K562 (cell line): ENCODE measurements at regions not wholly inside any gene's neighbourhood (a gene's known extent, or its start where the extent isn't known, plus 50 kb on each side); places are given as distances from the start of the nearest gene placed in this dataset.

ENCODE experiments used
- ATAC-seq: fragments of 200-7000 bp; cut with Tn5 transposase; 3 replicates; pipeline ENCODE4 v1.9.1; 2020; ENCODE audit warnings: moderate library complexity
- BruUV-seq: library from RNA; stranded (reverse); fragments of 400-500 nt; replicated peaks from 2 replicates; lab custom pipeline; 2021; lab: Mats Ljungman, UMichigan
- CTCF ChIA-PET: fragments of 300-600 bp; formaldehyde crosslinking; extraction: SDS; loops from one replicate; lab custom pipeline; 2021; ENCODE audit warnings: low intra/inter-chr PET ratio; lab: Yijun Ruan, JAX
- POLR2A ChIA-PET: fragments of 300-600, 350-650 bp; sonication (Branson Sonifier 250); formaldehyde crosslinking; extraction: SDS; loops from one replicate; lab custom pipeline; 2021; ENCODE audit warnings: antibody characterized with exemption, inconsistent platforms; lab: Yijun Ruan, JAX
- DNase-seq, 4 experiments: peaks; one replicate each; pipeline versions ENCODE4 v3.0.0 to v3.0.0-alpha.2; 2011 to 2018; ENCODE audit warnings: low spot score in 3 of 4, mixed read lengths in 3 of 4; ENCODE audit errors: extremely low read depth in 1 of 4
- FAIRE-seq: peaks from 2 replicates; lab custom pipeline; 2011; peaks lifted over from hg19 to GRCh38; lab: Jason Lieb, UNC
- H2AFZ ChIP-seq: 2 replicates; pipeline ENCODE4 v1.6.0; 2011; ENCODE audit warnings: low read depth, low read length, control low read depth, inconsistent platforms
- H3K27ac ChIP-seq: fragments of 200-600 bp; 3 replicates; pipeline ENCODE4 v1.8.0; 2011; ENCODE audit warnings: low read depth, mild to moderate bottlenecking, control low read depth, inconsistent platforms, low read length, moderate library complexity, mixed read lengths; ENCODE audit errors: extremely low read depth
- H3K27me3 ChIP-seq, 2 experiments: fragments of 300-600 bp in 1 of 2; 2 replicates in 1 of 2; 3 replicates in 1 of 2; pipeline versions ENCODE4 v1.6.0 to v1.8.0; 2011; ENCODE audit warnings: inconsistent platforms in 2 of 2, low read length in 2 of 2, mild to moderate bottlenecking in 1 of 2, mixed read lengths in 1 of 2, moderate library complexity in 1 of 2; ENCODE audit not compliant: control insufficient read depth in 2 of 2, insufficient read depth in 2 of 2
- H3K36me3 ChIP-seq: fragments of 300-600 bp; 3 replicates; pipeline ENCODE4 v1.8.0; 2011; ENCODE audit warnings: mild to moderate bottlenecking, low read length, inconsistent platforms; ENCODE audit not compliant: control insufficient read depth, insufficient read depth
- H3K4me1 ChIP-seq, 2 experiments: fragments of 200-600 bp in 1 of 2; replicated peaks in 1 of 2; 2 replicates in 1 of 2; 3 replicates in 1 of 2; pipeline versions ENCODE4 v1.5.1 to v1.8.0; 2011; ENCODE audit warnings: inconsistent platforms in 2 of 2, low read length in 2 of 2, mild to moderate bottlenecking in 1 of 2, mixed read lengths in 1 of 2, moderate library complexity in 1 of 2; ENCODE audit not compliant: control insufficient read depth in 2 of 2, insufficient read depth in 2 of 2
- H3K4me2 ChIP-seq: 2 replicates; pipeline ENCODE4 v1.6.1; 2011; ENCODE audit warnings: low read length, control low read depth, inconsistent platforms, mixed read lengths; ENCODE audit not compliant: insufficient read depth
- H3K4me3 ChIP-seq: fragments of 200-600 bp; sonication (generic), shearing (Covaris generic); 2 replicates; pipeline ENCODE4 v1.5.1; 2016; ENCODE audit warnings: control low read depth, inconsistent platforms
- H3K79me2 ChIP-seq: fragments of 200-600 bp; 3 replicates; pipeline ENCODE4 v1.8.0; 2011; ENCODE audit warnings: low read length, inconsistent platforms; ENCODE audit not compliant: control insufficient read depth, insufficient read depth
- H3K9ac ChIP-seq, 2 experiments: 2 replicates each; pipeline versions ENCODE4 v1.6.0 to v1.6.1; 2011; ENCODE audit warnings: low read depth in 2 of 2, low read length in 2 of 2, control low read depth in 1 of 2, inconsistent platforms in 1 of 2, mild to moderate bottlenecking in 1 of 2, mixed read lengths in 1 of 2; ENCODE audit not compliant: insufficient read depth in 1 of 2
- H3K9me1 ChIP-seq: one replicate; pipeline ENCODE4 v1.6.0; 2011; ENCODE audit warnings: inconsistent platforms, mild to moderate bottlenecking, low read length, moderate library complexity; ENCODE audit not compliant: control insufficient read depth, insufficient read depth
- H3K9me3 ChIP-seq: replicated peaks from 2 replicates; pipeline ENCODE4 v1.5.1; 2011; ENCODE audit warnings: low read depth, low read length, inconsistent platforms; ENCODE audit not compliant: control insufficient read depth, insufficient read depth
- H4K20me1 ChIP-seq: replicated peaks from 2 replicates; pipeline ENCODE4 v1.6.1; 2011; ENCODE audit warnings: low read length, inconsistent platforms, mixed read lengths; ENCODE audit not compliant: control insufficient read depth, insufficient read depth
- CCNT2 ChIP-seq: IDR thresholded peaks from 2 replicates; pipeline ENCODE4 v1.6.1; 2011; ENCODE audit warnings: borderline replicate concordance, low read depth, mild to moderate bottlenecking, moderate library complexity, mixed read lengths, low read length; ENCODE audit not compliant: insufficient read length; ENCODE audit errors: extremely low read depth
- CEBPG ChIP-seq, 3 experiments: fragments of 200-800 bp in 1 of 3; sonication (Bioruptor generic) in 1 of 3; sonication (generic) in 1 of 3; formaldehyde crosslinking in 1 of 3; IDR thresholded peaks in 2 of 3; conservative IDR thresholded peaks in 1 of 3; 2 replicates each; pipeline versions ENCODE4 v1.6.1 to v1.8.0; 2016 to 2022; ENCODE audit warnings: missing compliant biosample characterization in 2 of 3, missing genetic modification characterization in 2 of 3, mild to moderate bottlenecking in 1 of 3, missing genetic modification reagents in 1 of 3
- CHCHD3 ChIP-seq: fragments of 250-450 bp; sonication (Bioruptor Pico); IDR thresholded peaks from 2 replicates; pipeline ENCODE4 v2.1.2; 2022; ENCODE audit warnings: mild to moderate bottlenecking
- CHD1 ChIP-seq: fragments of 200-600 bp; sonication (generic); IDR thresholded peaks from one replicate; pipeline ENCODE4 v1.6.1; 2012; ENCODE audit warnings: mild to moderate bottlenecking, moderate library complexity, low read length, inconsistent platforms
- FOXJ2 ChIP-seq: fragments of 200-800 bp; sonication (Bioruptor generic); IDR thresholded peaks from 2 replicates; pipeline ENCODE4 v1.6.1; 2016; ENCODE audit warnings: missing genetic modification characterization, missing compliant biosample characterization
- FOXJ3 ChIP-seq: sonication (generic); formaldehyde crosslinking; IDR thresholded peaks from 2 replicates; pipeline ENCODE4 v1.4.0; 2020; ENCODE audit warnings: mild to moderate bottlenecking, missing genetic modification reagents
- HDAC6 ChIP-seq: IDR thresholded peaks from 2 replicates; pipeline ENCODE4 v1.6.1; 2012; ENCODE audit warnings: low read depth, mild to moderate bottlenecking, control low read depth, inconsistent platforms, low read length, moderate library complexity
- NR2F6 ChIP-seq: fragments of 450-650 bp; formaldehyde crosslinking; IDR thresholded peaks from 2 replicates; pipeline ENCODE4 v1.4.0; 2020; ENCODE audit warnings: mild to moderate bottlenecking
- RFX7 ChIP-seq: fragments of 250-450 bp; sonication (Bioruptor Pico); IDR thresholded peaks from 2 replicates; pipeline ENCODE4 v1.5.1; 2021; ENCODE audit warnings: mild to moderate bottlenecking
- ZBTB8A ChIP-seq: fragments of 450-650 bp; IDR thresholded peaks from 2 replicates; pipeline ENCODE4 v1.6.1; 2018; ENCODE audit warnings: mild to moderate bottlenecking, moderate library complexity; ENCODE audit not compliant: partially characterized antibody
- ZNF124 ChIP-seq: sonication (generic); formaldehyde crosslinking; IDR thresholded peaks from 2 replicates; pipeline ENCODE4 v1.8.1; 2022; ENCODE audit warnings: missing genetic modification reagents
- WGBS: fragments of 100-300 bp; shearing (Covaris generic); methylation state at CpG from one replicate; pipeline ENCODE4 v1.1.6; 2016; ENCODE audit warnings: low coverage, mixed read lengths; ENCODE audit not compliant: insufficient coverage; ENCODE audit errors: missing lambda C conversion rate; 5-methylcytosine and 5-hydroxymethylcytosine counted together
- in situ Hi-C: fragments of 300-500 bp; cut with MboI; formaldehyde crosslinking; loops from 4 replicates; pipeline ENCODE4 v1.15.0; 2018; ENCODE audit warnings: inconsistent platforms, mixed read lengths
- intact Hi-C: fragments of 100-400 bp; cut with micrococcal nuclease; formaldehyde crosslinking; loops from 2 replicates; pipeline ENCODE4 v1.14.2; 2022
- TF ChIP-seq, protein P1 (sequence below): fragments of 450-650 bp; IDR thresholded peaks from 2 replicates; pipeline ENCODE4 v1.6.1; 2014; ENCODE audit warnings: low read depth, mild to moderate bottlenecking, moderate library complexity, borderline replicate concordance

DNA sequence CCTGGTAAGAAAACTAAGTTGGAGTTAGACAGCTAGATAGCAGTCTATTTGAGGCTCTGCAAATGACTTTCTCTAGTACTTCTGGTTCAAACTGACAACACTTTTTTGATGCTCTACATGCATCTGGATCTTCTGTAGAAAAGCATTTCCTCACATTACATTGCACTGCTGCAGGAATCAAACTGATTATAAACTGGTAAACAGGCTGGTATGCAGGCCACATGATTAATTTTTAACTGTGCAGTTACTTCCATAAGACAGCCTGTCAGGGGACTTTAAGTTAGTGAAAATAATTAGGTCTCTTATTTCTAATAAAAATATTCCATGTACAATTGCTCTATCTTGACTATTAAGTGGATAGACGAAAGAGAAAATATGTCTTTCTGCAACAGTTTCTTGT lies 550.0 kb upstream of the ALCAM start (continued):
- TF ChIP-seq, protein P1, sequence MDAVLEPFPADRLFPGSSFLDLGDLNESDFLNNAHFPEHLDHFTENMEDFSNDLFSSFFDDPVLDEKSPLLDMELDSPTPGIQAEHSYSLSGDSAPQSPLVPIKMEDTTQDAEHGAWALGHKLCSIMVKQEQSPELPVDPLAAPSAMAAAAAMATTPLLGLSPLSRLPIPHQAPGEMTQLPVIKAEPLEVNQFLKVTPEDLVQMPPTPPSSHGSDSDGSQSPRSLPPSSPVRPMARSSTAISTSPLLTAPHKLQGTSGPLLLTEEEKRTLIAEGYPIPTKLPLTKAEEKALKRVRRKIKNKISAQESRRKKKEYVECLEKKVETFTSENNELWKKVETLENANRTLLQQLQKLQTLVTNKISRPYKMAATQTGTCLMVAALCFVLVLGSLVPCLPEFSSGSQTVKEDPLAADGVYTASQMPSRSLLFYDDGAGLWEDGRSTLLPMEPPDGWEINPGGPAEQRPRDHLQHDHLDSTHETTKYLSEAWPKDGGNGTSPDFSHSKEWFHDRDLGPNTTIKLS, result no peak
- TF ChIP-seq CHCHD3 (CRISPR knock-in tag), result no peak
- no peak for TF ChIP-seq FOXJ3
- TF ChIP-seq NR2F6, result no peak
- no peak for TF ChIP-seq RFX7 (CRISPR knock-in tag)
- TF ChIP-seq CCNT2, result no peak
- TF ChIP-seq, all 486 proteins: peak for 0

DNA sequence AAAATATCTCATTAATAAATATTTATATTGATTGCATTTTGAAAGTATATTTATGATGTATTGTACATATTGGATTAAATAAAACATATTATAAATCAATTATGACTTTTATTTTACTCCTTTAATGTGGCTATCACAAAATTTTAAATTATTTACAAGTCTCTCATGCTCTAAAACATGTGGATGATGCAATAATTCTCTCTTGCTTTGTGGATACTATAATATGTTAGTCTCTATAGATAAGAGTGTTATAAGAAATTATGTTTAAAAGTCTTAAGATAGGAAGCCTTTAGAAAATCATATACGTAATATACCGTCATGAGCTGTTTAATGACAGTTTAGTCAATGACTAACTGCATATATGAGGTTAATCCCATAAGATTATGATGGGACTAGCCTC lies 547.4 kb upstream of the ALCAM start:
- H3K9me3 ChIP-seq, result no peaks in the 10 kb centered on the region
- no peaks in the 10 kb centered on the region for H4K20me1 ChIP-seq
- DNase-seq (no peak), ATAC-seq (no peak), FAIRE-seq (no peak)
- H3K4me3 ChIP-seq, result no peak overlapping the region
- in situ Hi-C loops (no loop called here), intact Hi-C loops (no loop called here)
- ChIA-PET POLR2A (no interaction called here), CTCF (no interaction called here)
- H2AFZ ChIP-seq, result no peak overlapping the region
- H3K9ac ChIP-seq, result no peak overlapping the region
- H3K36me3 ChIP-seq, result no peaks in the 10 kb centered on the region
- H3K4me1 ChIP-seq, result no peaks in the 10 kb centered on the region
- no peaks in the 10 kb centered on the region for H3K79me2 ChIP-seq
- no TSS peak for BruUV-seq
- no peak overlapping the region for H3K27ac ChIP-seq
- no peaks in the 10 kb centered on the region for H3K27me3 ChIP-seq
- WGBS, result 3% methylated on average over 2 of the region's 2 CpGs
- no peak overlapping the region for H3K4me2 ChIP-seq
- TF ChIP-seq CEBPG (CRISPR knock-in tag; IDR thresholded peaks at IDR 0.05), result no peak
- TF ChIP-seq CEBPG (tag; conservative IDR thresholded peaks at IDR 0.05 in 1 of 2, IDR thresholded peaks at IDR 0.05 in 1 of 2), result peak in 1 of 2 experiments; percentile 76; a peak in 2 of 4 replicates
- no peak for TF ChIP-seq FOXJ2 (tag)
- TF ChIP-seq HDAC6, result no peak
- TF ChIP-seq ZNF124 (CRISPR knock-in tag), result no peak
- no peak for TF ChIP-seq ZBTB8A
- TF ChIP-seq CHD1, result no peak
- TF ChIP-seq, all 486 proteins: peak for 1
- no peaks in the 10 kb centered on the region for H3K9me1 ChIP-seq
